ENCODE measurements at regions not wholly inside any gene's neighbourhood (a gene's known extent, or its start where the extent isn't known, plus 50 kb on each side); places are given as distances from the start of the nearest gene placed in this dataset.

- intact Hi-C loops (cut with DNase I), result no loop called here
- no peak for ATAC-seq
These were observed 419.6 kb downstream of the DIPK2A start for GRCh38 chr3:144391236-144391635.

DNA sequence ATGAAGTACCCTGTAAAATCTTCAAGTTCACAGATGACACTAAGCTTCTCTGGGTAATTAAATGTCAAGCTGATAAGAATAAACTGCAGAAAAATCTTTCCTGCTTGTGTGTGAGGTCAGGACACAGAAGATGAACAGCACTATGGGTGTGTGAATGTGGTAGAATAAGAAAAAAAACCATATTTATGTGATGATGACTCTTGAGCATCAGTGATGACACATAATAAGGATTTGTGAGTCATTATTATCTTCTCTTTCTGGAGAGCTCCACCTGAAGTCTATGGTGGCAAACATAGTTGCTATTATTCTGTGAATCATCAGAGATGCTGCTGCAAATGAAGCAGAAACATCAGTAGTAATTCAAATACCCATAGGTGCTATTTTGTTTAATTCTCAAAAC, 422.4 kb downstream of the DIPK2A start:
- Histone ChIP-seq H3K9me3 (peaks cover 9% of the 10 kb centered on the region), H3K4me3 (no peak overlapping the region), H3K36me3 (no peaks in the 10 kb centered on the region), H3K4me1 (no peaks in the 10 kb centered on the region), H3K27ac (no peak overlapping the region), H3K27me3 (ENCODE audit: low read depth) (no peaks in the 10 kb centered on the region)
- TF ChIP-seq CTCF (IDR thresholded peaks at IDR 0.05), result no peak
- ATAC-seq (no peak), DNase-seq (no peak)
- intact Hi-C loops (cut with DNase I), result no loop called here

More at GRCh38 chr3:144391236-144391635, 419.6 kb downstream of the DIPK2A start:
- DNase-seq, result no peak
- H3K9me3 ChIP-seq, result no peaks in the 10 kb centered on the region
- TF ChIP-seq CTCF (IDR thresholded peaks at IDR 0.05), result no peak
- no peak overlapping the region for H3K4me3 ChIP-seq
- H3K4me1 ChIP-seq, result no peaks in the 10 kb centered on the region
- no peaks in the 10 kb centered on the region for H3K27me3 ChIP-seq (ENCODE audit: low read depth)
- H3K27ac ChIP-seq, result no peak overlapping the region
- no peaks in the 10 kb centered on the region for H3K36me3 ChIP-seq

- Histone ChIP-seq H3K4me1 (no peaks in the 10 kb centered on the region), H3K36me3 (no peaks in the 10 kb centered on the region), H3K9me3 (peaks cover 9% of the 10 kb centered on the region), H3K27ac (no peak overlapping the region), H3K27me3 (ENCODE audit: low read depth) (no peaks in the 10 kb centered on the region), H3K4me3 (no peak overlapping the region)
- intact Hi-C loops (cut with DNase I), result no loop called here
- no peak for TF ChIP-seq CTCF (IDR thresholded peaks at IDR 0.05)
- DNase-seq (no peak), ATAC-seq (no peak)
These were observed 430.8 kb downstream of the DIPK2A start for GRCh38 chr3:144402430-144402829.

- peaks cover 7% of the 10 kb centered on the region for H3K9me3 ChIP-seq
- no peak overlapping the region for H3K4me3 ChIP-seq
- DNase-seq, result no peak
- no peaks in the 10 kb centered on the region for H3K36me3 ChIP-seq
- intact Hi-C loops (cut with DNase I), result no loop called here
- TF ChIP-seq CTCF (IDR thresholded peaks at IDR 0.05), result no peak
- no peak for ATAC-seq
- H3K27ac ChIP-seq, result no peak overlapping the region
- no peaks in the 10 kb centered on the region for H3K4me1 ChIP-seq
- H3K27me3 ChIP-seq (ENCODE audit: low read depth), result no peaks in the 10 kb centered on the region
These were observed 431.4 kb downstream of the DIPK2A start for GRCh38 chr3:144403040-144403457.

DNA sequence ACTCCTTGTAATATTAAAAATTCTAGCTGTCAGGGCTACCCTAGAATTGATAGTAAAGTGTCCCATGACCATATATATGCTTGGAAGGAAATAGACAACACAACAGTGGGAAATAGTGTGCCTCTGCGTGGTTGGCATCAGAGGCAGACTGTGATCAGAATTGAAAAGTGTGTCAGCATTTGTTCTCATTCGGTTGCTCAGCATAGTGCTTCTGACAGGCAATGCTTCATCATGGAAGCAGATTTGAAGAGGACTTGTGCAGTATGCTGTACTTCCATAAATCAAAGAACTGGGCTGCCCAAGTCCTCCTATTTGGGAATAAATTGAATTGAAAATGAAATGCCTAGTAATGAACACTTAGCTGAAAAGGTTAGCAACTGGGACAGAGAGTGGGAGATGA, 435.7 kb downstream of the DIPK2A start:
- no peak overlapping the region for H3K4me3 ChIP-seq
- no peak for ATAC-seq
- intact Hi-C loops (cut with DNase I), result no loop called here

More for the DNA sequence above, 435.7 kb downstream of the DIPK2A start:
- H3K27me3 ChIP-seq (ENCODE audit: low read depth), result no peaks in the 10 kb centered on the region
- no peaks in the 10 kb centered on the region for H3K36me3 ChIP-seq
- DNase-seq, result no peak
- H3K4me1 ChIP-seq, result no peaks in the 10 kb centered on the region
- H3K27ac ChIP-seq, result no peak overlapping the region
- TF ChIP-seq CTCF (IDR thresholded peaks at IDR 0.05), result no peak
- no peaks in the 10 kb centered on the region for H3K9me3 ChIP-seq

Measured in lower lobe of right lung (tissue), 2 donors.